NCI-H146 treated with DMSO at 0.1 percent for 48 hours (cell line): ENCODE measurements at regions not wholly inside any gene's neighbourhood (a gene's known extent, or its start where the extent isn't known, plus 50 kb on each side); places are given as distances from the start of the nearest gene placed in this dataset.

Source experiments
- DNase-seq: peaks from one replicate; lab custom pipeline; 2025; ENCODE audit not compliant: unreplicated experiment; lab: John Stamatoyannopoulos, UW

GRCh38 chr21:36628106-36628505, 70.8 kb upstream of the SIM2 start:
- no peak for DNase-seq

GRCh38 chr21:36628761-36629460, 70.0 kb upstream of the SIM2 start:
- no peak for DNase-seq

- peak; percentile 4 for DNase-seq
Measured at GRCh38 chr21:36630485-36631206, 68.3 kb upstream of the SIM2 start.

GRCh38 chr21:36636016-36636415, 62.9 kb upstream of the SIM2 start:
- DNase-seq, result no peak

- no peak for DNase-seq
Measured at GRCh38 chr21:36636439-36636838, 62.5 kb upstream of the SIM2 start.

- DNase-seq, result no peak
Measured at GRCh38 chr21:36639769-36640168, 59.1 kb upstream of the SIM2 start.

- DNase-seq, result no peak
Measured at GRCh38 chr21:36640174-36640720, 58.7 kb upstream of the SIM2 start.

GRCh38 chr21:36640721-36641244, 58.1 kb upstream of the SIM2 start:
- no peak for DNase-seq

- no peak for DNase-seq
Measured at GRCh38 chr21:36641346-36641745, 57.6 kb upstream of the SIM2 start.

- DNase-seq, result no peak
Measured at GRCh38 chr21:36641886-36642285, 57.0 kb upstream of the SIM2 start.

GRCh38 chr21:36642777-36643176, 56.1 kb upstream of the SIM2 start:
- DNase-seq, result no peak

GRCh38 chr21:36643374-36644250, 55.3 kb upstream of the SIM2 start:
- DNase-seq, result no peak

GRCh38 chr21:36646011-36646410, 52.9 kb upstream of the SIM2 start:
- DNase-seq, result no peak

- DNase-seq, result no peak
Measured at GRCh38 chr21:36646645-36647044, 52.3 kb upstream of the SIM2 start.

- DNase-seq, result peak; percentile 4
Measured at GRCh38 chr21:36647279-36648093, 51.4 kb upstream of the SIM2 start.
